Nephron (organoid): ENCODE measurements at regions not wholly inside any gene's neighbourhood (a gene's known extent, or its start where the extent isn't known, plus 50 kb on each side); places are given as distances from the start of the nearest gene placed in this dataset.

ENCODE experiments used
- H3K27ac Mint-ChIP-seq, 3 experiments: 2 replicates each; pipeline ENCODE4 v1.8.0; 2020; ENCODE audit warnings: mixed read lengths in 3 of 3, mild to moderate bottlenecking in 2 of 3, moderate library complexity in 1 of 3
- H3K27me3 Mint-ChIP-seq: 2 replicates; pipeline ENCODE4 v1.8.0; 2021; ENCODE audit warnings: low read depth, mild to moderate bottlenecking, moderate library complexity, mixed read lengths
- H3K36me3 Mint-ChIP-seq: 2 replicates; pipeline ENCODE4 v1.8.0; 2020; ENCODE audit warnings: low read depth, mixed read lengths
- H3K4me1 Mint-ChIP-seq: 2 replicates; pipeline ENCODE4 v1.8.0; 2020; ENCODE audit warnings: mixed read lengths
- H3K4me3 Mint-ChIP-seq, 3 experiments: 2 replicates each; pipeline ENCODE4 v1.8.0; 2020; ENCODE audit warnings: mild to moderate bottlenecking in 3 of 3, mixed read lengths in 3 of 3, moderate library complexity in 2 of 3
- H3K9me3 Mint-ChIP-seq: 2 replicates; pipeline ENCODE4 v1.8.0; 2020; ENCODE audit warnings: mixed read lengths
- TF ChIP-seq, protein P1 (sequence below), 3 experiments: fragments of 200-600 bp; sonication (generic); IDR thresholded peaks; one replicate each; pipeline ENCODE4 v1.5.0; 2021; ENCODE audit warnings: antibody characterized with exemption in 3 of 3; ENCODE audit not compliant: unreplicated experiment in 3 of 3

DNA sequence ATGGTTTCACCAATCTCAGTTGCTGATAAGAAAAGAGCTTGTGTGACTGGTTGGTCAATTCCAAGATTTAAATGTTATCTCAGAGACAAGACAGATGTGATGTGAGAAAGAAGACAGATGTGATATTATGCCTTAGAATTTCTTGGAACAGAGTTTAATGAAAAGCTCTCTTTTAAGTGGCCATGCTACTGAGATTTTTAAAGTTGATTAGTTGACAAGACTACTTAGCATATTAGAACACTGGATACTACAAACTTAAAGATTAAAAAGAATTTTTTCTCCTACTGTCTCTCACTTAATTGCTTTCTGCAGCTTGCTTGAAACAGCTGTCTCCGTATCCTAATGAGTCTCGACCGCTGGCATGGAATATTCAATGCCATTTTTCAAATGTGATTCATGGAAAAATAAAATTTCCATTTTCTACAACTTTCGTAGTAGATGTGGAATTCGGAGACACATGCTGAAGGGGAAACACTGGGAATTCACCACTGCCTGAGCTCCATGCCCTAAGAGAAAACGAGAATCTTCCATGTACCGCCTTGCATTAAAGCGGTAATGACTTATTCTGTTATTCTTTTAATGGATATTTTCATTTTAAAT, 634.2 kb upstream of the SETBP1 start:
- H3K4me3 Mint-ChIP-seq = no peak overlapping the region
- H3K4me1 Mint-ChIP-seq = peaks cover 10% of the 10 kb centered on the region
- H3K36me3 Mint-ChIP-seq = no peaks in the 10 kb centered on the region
- TF ChIP-seq, protein P1, sequence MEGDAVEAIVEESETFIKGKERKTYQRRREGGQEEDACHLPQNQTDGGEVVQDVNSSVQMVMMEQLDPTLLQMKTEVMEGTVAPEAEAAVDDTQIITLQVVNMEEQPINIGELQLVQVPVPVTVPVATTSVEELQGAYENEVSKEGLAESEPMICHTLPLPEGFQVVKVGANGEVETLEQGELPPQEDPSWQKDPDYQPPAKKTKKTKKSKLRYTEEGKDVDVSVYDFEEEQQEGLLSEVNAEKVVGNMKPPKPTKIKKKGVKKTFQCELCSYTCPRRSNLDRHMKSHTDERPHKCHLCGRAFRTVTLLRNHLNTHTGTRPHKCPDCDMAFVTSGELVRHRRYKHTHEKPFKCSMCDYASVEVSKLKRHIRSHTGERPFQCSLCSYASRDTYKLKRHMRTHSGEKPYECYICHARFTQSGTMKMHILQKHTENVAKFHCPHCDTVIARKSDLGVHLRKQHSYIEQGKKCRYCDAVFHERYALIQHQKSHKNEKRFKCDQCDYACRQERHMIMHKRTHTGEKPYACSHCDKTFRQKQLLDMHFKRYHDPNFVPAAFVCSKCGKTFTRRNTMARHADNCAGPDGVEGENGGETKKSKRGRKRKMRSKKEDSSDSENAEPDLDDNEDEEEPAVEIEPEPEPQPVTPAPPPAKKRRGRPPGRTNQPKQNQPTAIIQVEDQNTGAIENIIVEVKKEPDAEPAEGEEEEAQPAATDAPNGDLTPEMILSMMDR (IDR thresholded peaks at IDR 0.05; ENCODE audit: unreplicated experiment in 3 of 3) = no peak
- H3K27me3 Mint-ChIP-seq = no peaks in the 10 kb centered on the region
- H3K9me3 Mint-ChIP-seq = no peaks in the 10 kb centered on the region
- no peak overlapping the region for H3K27ac Mint-ChIP-seq

GRCh38 chr18:44047585-44047984, 633.1 kb upstream of the SETBP1 start:
- Mint-ChIP-seq H3K4me3 (no peak overlapping the region), H3K27ac (no peak overlapping the region), H3K36me3 (no peaks in the 10 kb centered on the region), H3K4me1 (peaks cover 6% of the 10 kb centered on the region), H3K27me3 (no peaks in the 10 kb centered on the region), H3K9me3 (no peaks in the 10 kb centered on the region)
- TF ChIP-seq, protein P1 (IDR thresholded peaks at IDR 0.05; ENCODE audit: unreplicated experiment in 3 of 3) = no peak

GRCh38 chr18:44048435-44048834, 632.3 kb upstream of the SETBP1 start:
- no peaks in the 10 kb centered on the region for H3K27me3 Mint-ChIP-seq
- H3K4me3 Mint-ChIP-seq = no peak overlapping the region
- no peak overlapping the region for H3K27ac Mint-ChIP-seq

DNA sequence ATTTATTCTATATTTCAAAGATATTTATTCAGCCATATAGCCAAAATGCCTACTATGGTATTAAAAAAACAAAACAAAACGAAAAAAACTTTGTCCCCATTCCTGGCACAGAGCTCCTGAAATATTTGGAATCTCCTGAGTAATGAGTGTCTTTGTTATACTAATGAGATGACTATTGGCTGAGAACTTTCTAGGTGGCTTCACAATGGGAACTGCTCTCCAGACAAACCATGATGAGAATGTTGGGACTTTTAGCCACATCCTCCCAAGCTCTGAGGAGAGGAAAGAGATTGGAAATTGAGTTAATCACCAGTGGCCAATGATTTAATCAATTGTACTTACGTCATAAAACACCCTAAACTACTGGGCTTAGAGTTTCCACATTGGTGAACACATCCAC, 631.8 kb upstream of the SETBP1 start:
- TF ChIP-seq, protein P1 (IDR thresholded peaks at IDR 0.05; ENCODE audit: unreplicated experiment in 3 of 3) = no peak

More at GRCh38 chr18:44048435-44048834, 632.3 kb upstream of the SETBP1 start:
- TF ChIP-seq, protein P1 (IDR thresholded peaks at IDR 0.05; ENCODE audit: unreplicated experiment in 3 of 3) = no peak
- Mint-ChIP-seq H3K4me1 (peaks cover 6% of the 10 kb centered on the region), H3K9me3 (no peaks in the 10 kb centered on the region), H3K36me3 (no peaks in the 10 kb centered on the region)

DNA sequence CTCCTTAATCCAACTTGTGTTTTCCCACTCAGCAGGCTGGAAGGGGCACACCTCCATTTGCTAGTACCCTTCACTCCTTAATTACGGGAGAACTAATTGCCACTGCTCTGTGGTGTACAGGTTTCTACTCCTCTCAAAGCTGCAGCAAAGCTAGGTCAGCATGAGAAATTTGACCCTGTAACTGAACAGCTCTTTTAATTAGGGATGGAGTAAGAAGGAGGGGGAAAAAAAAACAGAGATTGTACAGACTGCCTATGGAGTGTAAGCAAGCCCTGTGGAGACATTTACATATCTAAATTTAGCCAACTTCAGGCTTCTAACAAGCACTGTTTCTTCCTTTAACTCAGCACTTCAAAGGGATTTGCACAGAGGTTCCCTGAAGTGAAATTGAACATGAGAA, 629.7 kb upstream of the SETBP1 start:
- H3K27me3 Mint-ChIP-seq = no peaks in the 10 kb centered on the region
- H3K4me1 Mint-ChIP-seq = peaks cover 6% of the 10 kb centered on the region
- TF ChIP-seq, protein P1 (IDR thresholded peaks at IDR 0.05; ENCODE audit: unreplicated experiment in 3 of 3) = no peak
- H3K4me3 Mint-ChIP-seq = no peak overlapping the region
- H3K36me3 Mint-ChIP-seq = no peaks in the 10 kb centered on the region
- peaks cover 2% of the 10 kb centered on the region for H3K9me3 Mint-ChIP-seq
- H3K27ac Mint-ChIP-seq = peak overlapping the region; percentile 42 to 92 (median 92)

More for the DNA sequence above, 631.8 kb upstream of the SETBP1 start:
- H3K27me3 Mint-ChIP-seq = no peaks in the 10 kb centered on the region
- no peak overlapping the region for H3K4me3 Mint-ChIP-seq
- H3K9me3 Mint-ChIP-seq = no peaks in the 10 kb centered on the region
- H3K27ac Mint-ChIP-seq = no peak overlapping the region
- H3K36me3 Mint-ChIP-seq = no peaks in the 10 kb centered on the region
- H3K4me1 Mint-ChIP-seq = peaks cover 6% of the 10 kb centered on the region

- Mint-ChIP-seq H3K27me3 (no peaks in the 10 kb centered on the region), H3K36me3 (no peaks in the 10 kb centered on the region), H3K4me3 (no peak overlapping the region), H3K27ac (no peak overlapping the region), H3K9me3 (peaks cover 6% of the 10 kb centered on the region), H3K4me1 (peaks cover 6% of the 10 kb centered on the region)
- TF ChIP-seq, protein P1 (IDR thresholded peaks at IDR 0.05; ENCODE audit: unreplicated experiment in 3 of 3) = no peak
Observed at GRCh38 chr18:44054514-44054913, 626.2 kb upstream of the SETBP1 start.
